ENCODE measurements at regions not wholly inside any gene's neighbourhood (a gene's known extent, or its start where the extent isn't known, plus 50 kb on each side); places are given as distances from the start of the nearest gene placed in this dataset.

DNA sequence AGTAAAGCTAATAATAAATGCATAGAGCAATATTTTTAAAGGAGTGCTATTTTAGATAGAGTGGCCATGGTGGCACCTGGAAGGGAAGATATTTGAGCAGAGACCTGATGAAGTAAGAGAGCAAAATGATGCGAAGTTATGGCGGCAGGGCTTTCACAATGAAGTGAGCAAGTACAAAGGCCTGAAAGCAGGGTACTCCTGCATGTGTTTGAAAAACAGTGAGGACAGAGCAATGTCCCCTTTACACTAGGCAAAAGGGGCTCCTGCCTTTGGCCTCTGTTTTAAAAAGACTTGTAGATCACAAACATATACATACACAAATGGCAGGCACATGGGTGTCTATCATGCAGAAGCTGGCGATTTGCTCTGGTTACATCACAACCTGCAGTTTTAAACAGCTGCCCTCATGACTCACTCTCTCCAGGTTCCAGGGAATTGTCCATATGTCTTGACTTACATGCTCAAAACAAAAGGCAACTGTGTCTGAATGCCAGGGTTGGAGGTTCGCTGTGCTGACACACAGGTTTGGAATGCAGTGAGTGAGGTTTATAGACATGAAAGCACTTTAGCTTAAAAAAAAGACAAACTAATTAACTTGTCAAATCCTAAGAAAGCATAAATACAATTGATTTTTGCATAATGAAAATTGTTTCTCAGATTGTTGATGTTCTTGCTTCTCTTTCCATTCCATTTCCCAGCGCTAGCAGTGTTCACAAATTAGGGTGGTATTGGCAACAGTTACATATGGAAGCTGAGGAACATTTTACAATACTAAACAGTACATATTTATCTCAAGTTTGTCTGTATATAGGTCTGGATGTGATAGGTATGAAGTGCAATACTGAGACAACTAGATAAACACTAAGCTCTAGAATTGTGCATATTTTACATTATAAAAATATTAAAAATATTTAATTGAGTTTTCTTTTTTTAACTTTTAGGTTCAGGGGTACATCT, 313.9 kb downstream of the BARHL2 start:
- peak; percentile 80 for DNase-seq (ENCODE audit: low read depth)

DNA sequence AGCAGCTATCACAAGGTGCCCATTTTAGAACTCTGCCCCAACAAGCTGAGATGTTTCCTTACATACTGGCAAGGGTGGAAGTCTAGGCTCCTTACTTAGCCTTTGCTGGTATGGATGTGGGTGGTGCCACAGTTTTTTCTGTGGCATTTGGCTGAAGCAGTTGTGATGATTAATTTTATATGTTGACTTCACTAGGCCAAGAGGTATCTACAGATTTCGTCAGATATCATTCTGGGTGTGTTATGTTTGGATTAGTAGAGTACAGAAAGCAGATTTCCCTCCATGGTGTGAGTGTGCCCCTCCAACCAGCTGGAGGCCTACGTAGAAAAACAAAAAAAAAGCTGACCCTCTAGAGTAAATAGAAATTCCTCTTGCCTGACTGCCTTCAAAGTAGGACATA, 317.0 kb downstream of the BARHL2 start:
- DNase-seq (ENCODE audit: low read depth), result no peak

DNA sequence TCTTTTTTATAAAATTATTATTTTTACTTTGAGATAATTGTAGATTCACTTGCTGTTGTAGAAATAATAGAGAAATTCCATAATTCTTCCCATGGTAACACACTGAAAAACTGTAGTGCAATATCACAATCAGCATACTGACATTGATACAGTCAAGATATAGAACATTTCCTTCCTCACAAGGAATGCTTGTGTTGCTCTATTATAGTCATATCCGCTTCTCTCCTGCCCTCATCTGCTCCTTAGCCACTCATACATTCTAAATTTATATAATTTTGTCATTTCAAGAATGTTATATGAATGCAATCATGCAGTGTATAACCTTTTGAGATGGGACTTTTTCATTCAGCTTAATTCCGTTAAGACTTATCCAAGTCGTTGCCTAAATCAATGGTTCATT, 320.2 kb downstream of the BARHL2 start:
- no peak for DNase-seq (ENCODE audit: low read depth)

DNA sequence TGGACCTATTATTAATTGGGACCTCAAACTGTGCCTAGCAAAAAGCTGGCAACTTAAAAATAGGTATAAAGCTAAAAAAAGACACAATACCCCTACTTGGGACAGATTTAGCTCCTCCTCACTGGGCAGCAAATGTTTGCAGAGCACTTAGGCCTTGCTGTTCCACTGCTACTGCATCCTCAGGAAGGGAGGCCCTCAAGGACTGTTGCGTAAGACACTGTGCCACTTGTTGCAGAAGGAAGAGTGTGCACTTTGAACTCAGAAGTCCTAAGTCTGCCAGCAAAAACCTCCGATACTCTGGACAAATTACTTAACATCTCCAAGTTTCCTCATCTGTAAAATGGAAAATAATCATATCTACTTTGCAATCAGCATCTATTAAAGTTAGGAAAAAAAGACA, 322.9 kb downstream of the BARHL2 start:
- DNase-seq (ENCODE audit: low read depth), result no peak

DNA sequence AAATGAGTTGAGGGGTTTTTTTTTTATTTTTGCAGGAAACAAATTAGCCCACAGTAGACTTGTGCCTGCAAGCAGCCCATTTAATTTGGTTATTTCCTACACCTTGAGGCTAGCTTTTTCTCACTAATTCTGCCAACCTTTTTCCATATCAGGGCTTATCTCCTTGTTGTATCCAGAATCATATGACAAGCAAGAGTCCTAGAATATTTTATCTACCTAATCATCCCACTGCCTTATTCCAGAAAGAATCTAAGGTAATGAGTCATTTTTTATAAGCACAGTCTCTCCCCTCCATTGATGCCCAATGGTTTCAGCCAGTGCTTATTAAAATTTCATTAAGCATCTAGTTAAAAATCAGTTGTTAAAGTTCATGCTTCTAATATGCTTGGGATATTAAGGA, 324.1 kb downstream of the BARHL2 start:
- DNase-seq (ENCODE audit: low read depth), result peak; percentile 7

DNA sequence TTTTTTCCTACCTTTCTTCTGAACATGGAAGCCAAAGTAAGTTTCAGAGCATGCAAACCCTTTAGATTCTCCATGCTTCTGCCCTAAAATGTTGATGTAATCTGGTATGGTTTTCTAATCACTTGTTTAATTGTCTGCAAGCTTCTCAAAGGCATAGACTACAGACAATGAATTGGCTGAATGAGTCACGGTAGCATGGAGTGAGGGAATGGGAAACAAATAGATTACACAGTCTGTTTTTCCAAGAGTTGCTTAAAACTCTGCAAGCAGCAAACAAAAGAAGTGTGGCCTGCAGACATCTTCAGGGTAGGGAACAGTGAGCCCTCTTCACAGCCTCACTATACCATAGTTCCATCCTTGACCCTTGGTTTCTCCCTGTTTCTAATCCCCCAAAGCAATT, 326.0 kb downstream of the BARHL2 start:
- no peak for DNase-seq (ENCODE audit: low read depth)

DNA sequence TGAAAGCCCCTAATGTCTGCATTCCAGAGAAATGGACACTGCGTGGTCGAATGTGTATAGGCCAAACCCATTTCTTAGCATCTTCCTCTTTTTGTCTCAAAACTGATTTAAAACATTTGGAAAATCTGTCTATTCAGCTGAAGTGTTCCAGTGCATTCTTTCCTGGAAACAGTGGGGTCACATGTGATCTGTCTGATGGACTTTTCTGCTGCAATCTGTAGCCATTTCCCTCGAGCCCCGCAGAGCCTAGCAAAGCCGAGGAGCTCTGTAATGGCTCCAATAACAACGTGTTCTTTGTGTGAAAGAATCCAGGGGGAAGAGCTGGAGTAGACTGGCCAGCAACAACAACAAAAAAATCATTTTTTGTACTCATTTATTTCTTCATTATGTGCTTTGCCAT, 329.3 kb downstream of the BARHL2 start:
- DNase-seq (ENCODE audit: low read depth), result no peak

DNA sequence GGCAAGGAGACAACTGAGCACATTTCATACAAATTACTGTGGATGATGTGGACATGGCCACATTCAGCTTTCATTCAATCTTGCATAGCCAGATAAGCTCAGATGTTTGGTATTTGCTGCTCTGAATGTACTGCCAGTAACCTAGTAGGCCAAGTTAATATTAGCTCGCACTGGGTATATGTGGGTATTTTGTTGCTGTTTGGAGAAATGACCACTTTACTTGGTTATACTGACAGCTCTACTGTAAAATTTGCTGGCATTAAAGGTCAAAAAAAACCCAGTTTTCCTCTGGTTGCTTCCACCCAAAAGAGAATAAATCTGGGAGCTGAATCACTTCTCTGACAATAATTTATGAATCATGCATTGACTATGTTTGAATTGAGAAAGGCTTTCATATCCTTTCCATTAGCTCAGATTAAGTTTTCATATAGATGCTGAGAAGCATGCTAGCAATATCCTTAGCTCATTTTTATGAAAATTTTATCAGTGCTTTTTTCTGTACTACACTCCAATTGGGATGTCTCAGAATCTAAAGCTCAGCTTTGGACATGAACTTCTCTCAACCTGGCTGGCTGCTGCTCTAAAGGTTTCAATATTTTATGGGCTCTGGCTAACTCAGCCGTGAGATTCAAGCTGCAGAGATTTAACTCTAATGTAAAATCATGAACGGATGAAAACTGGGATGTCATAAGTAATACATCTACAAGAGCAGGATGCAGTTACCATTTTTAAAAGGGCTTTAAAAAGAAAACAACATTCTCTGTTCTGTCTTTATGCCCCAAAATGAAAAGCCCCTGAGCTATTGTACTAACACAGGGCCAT, 330.0 kb downstream of the BARHL2 start:
- DNase-seq (ENCODE audit: low read depth), result peak; percentile 48

DNA sequence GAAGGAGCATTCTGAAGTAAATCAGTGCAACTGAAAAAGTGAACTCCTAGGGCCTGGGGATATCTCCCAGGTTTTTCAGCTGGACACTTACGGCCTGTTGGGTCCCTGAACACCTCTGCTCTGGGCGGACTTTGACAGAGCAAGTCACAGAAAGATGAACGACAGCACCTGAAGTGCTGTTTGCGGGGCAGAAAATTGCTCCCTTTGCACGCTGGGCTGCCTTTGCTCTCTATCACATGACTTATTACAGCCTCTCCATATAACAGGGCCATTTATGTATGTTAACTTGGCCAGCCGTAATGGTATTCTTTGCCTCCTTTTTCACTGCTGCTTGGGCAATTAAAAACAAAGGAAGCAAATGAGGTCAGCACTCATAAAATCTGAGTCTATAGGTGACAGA, 332.9 kb downstream of the BARHL2 start:
- DNase-seq (ENCODE audit: low read depth), result no peak

DNA sequence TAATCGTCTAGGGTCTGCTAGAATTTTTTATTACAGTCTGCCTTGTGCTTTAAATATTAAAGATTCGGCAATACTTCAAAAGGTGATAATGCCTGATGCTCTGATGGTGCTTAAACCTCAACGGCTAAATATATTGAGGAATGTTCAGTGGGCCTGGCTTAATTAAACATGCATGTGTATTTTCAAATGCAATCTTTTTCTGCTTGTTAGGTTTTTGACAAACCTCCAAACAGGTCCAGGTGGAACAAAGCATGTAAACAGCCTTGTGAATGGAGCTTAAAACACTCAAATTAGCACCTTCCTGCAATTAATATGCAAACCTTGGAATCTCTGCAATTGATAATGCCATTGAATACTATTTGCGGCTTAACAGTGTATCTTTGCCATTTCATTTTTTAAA, 334.9 kb downstream of the BARHL2 start:
- no peak for DNase-seq (ENCODE audit: low read depth)

DNA sequence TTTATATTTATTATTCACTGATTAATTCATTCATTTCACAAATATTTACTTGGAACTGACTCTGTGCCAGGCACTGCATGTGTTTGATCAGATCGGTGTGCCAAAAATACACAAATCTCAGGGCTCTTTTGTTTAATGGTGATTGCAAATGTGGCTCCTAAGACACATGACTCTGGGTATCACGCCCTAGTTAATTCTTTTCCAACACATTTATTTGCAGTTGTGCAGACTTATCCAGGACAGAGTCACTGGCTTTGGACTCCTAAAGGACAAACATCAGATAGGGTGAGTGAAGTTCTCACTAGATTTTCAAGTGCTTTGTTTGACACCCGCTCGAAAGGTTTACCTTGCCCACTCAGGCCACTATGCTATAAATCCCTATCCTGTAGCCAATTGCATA, 335.5 kb downstream of the BARHL2 start:
- DNase-seq (ENCODE audit: low read depth), result no peak

DNA sequence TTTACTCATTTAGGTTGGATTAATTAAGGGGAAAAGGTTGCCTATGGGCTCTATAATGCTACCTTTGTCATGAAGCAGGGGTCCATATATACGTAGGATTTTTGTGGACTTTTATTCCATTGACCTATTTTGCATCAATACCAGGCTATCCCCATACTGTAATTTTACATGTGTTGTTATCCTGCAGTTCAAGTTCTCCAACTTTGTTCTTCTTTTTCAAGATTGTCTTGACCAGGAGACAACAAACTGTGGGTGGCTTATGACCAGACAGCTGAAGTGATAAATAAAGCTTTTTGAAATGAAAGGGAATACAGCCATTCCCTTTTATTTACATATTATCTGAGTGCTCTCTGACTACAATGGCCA, 345.7 kb downstream of the BARHL2 start:
- no peak for DNase-seq (ENCODE audit: low read depth)

DNA sequence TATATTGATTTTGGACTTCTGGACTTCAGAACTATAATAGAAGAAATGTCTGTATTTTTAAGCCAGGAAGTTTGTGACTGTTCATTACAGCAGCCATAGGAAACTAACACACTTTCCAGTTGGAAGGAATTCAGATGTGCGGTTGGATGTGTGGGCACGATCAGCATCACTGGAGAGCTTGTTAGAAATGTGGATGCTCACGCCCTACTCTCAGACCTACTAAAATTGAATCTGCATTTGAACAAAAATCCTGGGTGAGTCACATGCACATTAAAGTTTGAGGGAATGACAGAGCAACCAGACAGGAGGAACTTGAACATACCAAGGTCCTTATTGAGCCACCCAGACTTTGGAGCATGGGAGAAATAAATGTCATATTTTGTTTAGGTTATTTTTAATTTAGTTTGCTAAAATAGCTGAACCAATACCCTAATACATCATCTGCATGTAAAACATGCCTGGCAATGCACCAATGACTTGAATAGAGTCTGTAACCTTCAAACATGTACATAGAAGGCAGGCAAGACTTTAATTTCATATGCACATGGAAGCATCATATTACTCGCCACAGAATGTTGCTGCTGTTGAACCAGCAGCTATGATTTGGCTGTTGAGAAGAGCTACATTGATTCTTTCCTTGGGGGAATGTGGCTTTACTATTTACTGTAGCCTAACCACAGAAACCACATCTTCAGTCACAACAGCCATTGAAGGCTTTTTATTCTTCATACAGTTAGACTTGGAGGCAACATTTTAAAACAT, 346.2 kb downstream of the BARHL2 start:
- DNase-seq (ENCODE audit: low read depth), result no peak

DNA sequence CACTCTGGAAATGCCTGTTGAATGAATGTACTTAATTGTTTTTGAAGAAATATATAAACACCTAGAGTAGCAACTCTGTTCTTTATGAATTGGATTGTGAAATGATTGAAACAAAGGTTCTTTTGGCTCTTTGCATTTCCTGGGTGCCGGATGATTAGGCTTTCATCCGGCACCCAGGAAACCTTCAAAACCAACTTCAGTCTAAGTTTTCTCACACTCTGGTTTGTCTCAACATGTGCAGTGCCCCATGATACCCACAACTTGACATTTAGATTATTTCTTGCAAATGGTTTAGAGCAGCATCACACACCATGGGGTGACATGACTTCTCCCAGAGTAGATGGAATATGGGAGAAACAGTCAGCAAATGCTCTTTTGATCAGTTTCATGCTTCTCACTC, 354.9 kb downstream of the BARHL2 start:
- no peak for DNase-seq (ENCODE audit: low read depth)

DNA sequence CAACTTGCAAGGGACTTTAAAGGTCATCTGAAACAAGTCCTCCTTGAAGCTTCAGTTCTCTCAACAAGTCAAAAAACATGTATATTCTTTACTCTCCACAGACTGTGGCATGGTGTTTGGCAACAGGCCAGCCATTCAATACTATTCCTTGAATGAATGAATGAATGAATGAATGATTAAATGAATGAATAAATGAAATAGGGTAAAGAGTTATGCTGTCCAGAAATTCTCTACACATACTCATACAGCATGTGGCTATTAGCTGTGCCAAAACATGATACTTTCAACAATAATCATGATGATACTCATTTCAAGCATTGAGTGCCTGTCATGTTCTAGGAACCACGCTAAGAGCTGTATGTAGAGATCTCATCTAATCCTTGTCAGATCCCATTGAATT, 356.1 kb downstream of the BARHL2 start:
- no peak for DNase-seq (ENCODE audit: low read depth)

DNA sequence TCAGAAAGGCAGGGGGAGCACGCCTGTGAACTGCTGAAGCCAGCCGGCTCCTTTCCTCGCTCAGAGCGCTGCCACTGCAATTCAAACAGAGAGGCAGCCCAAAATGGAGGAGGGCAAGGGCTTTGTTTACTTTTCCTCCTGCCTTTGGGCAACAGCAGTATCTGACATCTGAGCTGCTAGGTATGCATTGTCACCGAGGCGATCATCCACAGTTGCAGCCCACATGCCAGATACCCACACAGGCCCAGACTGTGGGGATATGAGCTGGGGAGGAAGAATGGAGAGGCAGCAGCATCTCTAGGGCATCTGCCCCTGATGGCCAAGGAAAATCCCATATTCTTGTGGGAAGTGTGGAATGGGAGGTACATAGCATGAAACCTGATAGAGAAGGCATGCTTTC, 357.1 kb downstream of the BARHL2 start:
- no peak for DNase-seq (ENCODE audit: low read depth)

DNA sequence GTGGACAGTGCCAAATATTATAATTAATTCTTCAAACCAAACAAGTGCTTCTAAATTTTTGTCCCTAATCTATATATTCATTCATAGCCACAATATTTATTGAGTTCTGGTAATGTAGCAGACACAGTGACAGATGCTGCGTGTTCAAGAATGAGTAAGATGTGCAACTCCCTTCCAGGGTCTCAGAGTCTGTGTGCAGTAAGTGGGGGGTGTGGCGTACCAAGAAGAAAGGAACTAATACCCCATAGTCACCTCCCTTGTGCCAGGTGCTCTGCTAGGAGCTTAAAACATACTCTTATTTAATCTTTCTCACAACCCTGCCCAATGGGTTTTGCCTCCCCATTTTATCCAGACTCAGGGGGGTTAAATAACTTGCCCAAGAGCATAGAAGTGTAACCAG, 358.7 kb downstream of the BARHL2 start:
- DNase-seq (ENCODE audit: low read depth), result no peak

DNA sequence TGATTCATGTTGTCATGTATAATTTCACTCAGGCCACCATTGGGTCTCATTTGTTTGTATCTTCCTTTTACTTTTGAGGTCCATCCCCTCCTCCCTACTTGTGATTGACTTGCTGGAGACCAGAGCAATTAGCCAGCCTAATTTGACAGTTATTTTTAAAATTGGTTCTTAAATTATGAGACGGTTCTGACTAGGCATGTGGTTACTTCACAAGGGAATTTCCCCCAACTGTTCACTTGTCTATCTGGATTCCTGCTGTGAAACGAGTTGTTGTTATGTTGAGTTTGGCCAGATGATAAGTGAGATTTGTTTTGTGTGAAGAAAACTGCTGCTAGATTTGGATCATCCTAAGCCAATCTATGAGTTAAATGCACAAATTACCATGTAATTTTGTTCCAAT, 359.1 kb downstream of the BARHL2 start:
- DNase-seq (ENCODE audit: low read depth), result no peak

DNA sequence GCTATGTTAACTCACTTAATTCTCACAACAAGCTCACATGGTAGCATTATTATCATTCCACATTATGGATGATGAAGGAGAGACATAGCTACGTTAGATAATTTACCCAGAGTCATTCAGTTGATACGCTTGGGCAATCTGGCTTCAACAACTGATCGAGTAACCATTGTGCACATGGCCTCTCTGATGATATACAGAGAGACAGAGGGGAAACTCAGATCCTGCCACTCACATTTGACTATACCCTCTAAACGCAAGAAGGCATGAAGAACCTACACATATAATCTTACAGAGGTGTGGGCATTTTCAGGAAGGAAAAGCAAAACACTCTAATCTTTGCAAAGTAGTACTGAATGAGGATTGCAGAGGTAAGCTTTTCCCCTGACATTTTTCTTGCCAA, 360.1 kb downstream of the BARHL2 start:
- DNase-seq (ENCODE audit: low read depth), result no peak

DNA sequence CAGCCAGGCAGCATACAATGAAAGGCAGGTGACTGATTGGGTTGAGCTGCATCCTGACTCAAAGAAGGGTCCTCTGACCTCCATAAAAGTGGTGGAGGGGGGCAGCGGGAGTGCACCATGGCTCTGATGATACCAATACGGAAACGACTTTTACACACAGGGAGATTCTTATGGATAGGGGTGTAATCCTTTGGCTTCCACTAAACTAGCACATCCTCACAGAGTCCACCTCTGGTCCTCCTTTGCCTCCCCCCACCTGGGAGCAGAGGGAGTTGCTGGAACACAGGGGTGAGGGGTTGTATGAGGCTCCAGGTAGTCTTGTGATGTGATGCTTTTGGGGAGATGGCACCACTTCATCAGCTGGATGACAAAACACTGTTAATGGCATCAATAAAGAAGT, 361.0 kb downstream of the BARHL2 start:
- no peak for DNase-seq (ENCODE audit: low read depth)

DNA sequence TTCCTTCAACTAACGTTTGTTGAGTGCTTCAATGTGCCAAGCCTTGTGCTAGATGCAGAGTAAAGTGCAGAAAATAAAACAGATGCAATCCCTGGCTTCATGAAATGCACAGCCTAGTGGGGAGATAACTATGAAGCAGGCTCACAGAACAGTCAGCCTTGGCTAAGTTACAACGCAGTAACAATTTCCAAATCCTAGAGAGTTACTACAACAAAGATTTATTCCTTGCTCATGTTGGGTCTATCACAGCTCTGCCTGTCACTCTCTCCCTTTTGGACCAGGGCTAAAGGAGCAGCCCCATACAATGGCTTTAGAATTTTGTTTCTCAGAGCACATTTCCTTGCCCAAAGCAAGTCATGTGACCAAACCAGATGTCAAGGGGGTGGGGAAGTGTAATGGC, 359.8 kb downstream of the ZNF326 start:
- DNase-seq (ENCODE audit: low read depth), result no peak

DNA sequence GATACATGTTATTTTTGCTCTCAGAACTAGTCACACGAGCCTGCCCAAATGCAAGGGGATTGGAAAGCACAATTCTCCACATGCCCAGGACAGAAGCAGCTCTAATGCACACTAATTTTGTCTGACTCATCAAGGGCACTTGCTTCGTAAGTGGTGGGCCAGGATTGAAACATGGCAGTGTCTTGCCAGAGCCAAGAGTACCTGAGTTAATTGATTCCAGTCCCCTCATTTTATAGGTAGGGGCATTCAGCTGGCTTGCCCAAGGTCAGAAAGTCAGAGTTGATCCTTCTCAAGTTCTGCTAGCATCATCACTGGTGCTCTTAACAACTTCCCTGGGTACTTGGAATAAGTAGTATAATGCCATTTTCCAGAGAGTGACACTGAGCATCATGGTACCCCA, 356.1 kb downstream of the ZNF326 start:
- no peak for DNase-seq (ENCODE audit: low read depth)

DNA sequence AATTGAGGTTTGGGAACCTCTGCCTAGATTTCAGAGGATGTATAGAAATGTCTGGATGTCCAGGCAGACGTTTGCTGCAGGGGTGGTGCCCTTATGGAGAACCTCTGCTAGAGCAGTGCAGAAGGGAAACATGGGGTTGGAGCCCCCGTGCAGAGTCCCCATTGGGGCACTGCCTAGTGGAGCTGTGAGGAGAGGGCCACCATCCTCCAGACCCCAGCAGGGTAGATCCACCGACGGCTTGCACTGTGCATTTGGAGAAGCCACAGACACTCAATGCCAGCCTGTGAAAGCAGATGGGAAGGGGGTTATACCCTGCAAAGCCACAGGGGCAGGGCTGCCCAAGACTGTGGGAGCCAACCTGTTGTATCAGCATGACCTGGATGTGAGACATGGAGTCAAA, 354.6 kb downstream of the ZNF326 start:
- no peak for DNase-seq (ENCODE audit: low read depth)
